Esophagus squamous epithelium (tissue), 5 donors: ENCODE measurements at regions not wholly inside any gene's neighbourhood (a gene's known extent, or its start where the extent isn't known, plus 50 kb on each side); places are given as distances from the start of the nearest gene placed in this dataset.

ENCODE experiments used
- DNase-seq: peaks from one replicate; lab custom pipeline; 2025; lab: John Stamatoyannopoulos, UW
- H3K27ac ChIP-seq, 4 donors: fragments of 200-600 bp; sonication (generic); one replicate each; pipeline ENCODE4 v1.5.1; 2016 to 2019; ENCODE audit warnings: mild to moderate bottlenecking in 1 of 4
- H3K27me3 ChIP-seq, 4 donors: fragments of 200-600 bp; sonication (generic); 1 replicate in 3 of 4; 2 replicates in 1 of 4; pipeline versions ENCODE4 v1.5.1 to v1.6.0; 2017 to 2021; ENCODE audit warnings: antibody characterized with exemption in 1 of 4
- H3K36me3 ChIP-seq, 3 donors: fragments of 200-600 bp; sonication (generic); one replicate each; pipeline ENCODE4 v1.5.1; 2016 to 2019
- H3K4me1 ChIP-seq, 3 donors: fragments of 200-600 bp; sonication (generic); one replicate each; pipeline ENCODE4 v1.5.1; 2017 to 2019
- H3K4me3 ChIP-seq, 4 donors: fragments of 200-600 bp; sonication (generic); 1 replicate in 3 of 4; 2 replicates in 1 of 4; pipeline ENCODE4 v1.5.1; 2016 to 2019; ENCODE audit warnings: mild to moderate bottlenecking in 2 of 4, moderate library complexity in 1 of 4
- H3K9me3 ChIP-seq, 3 donors: fragments of 200-600 bp; sonication (generic); one replicate each; pipeline ENCODE4 v1.5.1; 2016 to 2019
- POLR2A ChIP-seq, 4 donors: fragments of 450-650 bp; IDR thresholded peaks; one replicate each; pipeline ENCODE4 v1.6.1; 2017; ENCODE audit warnings: antibody characterized with exemption in 4 of 4, mild to moderate bottlenecking in 4 of 4, moderate library complexity in 3 of 4
- WGBS, 2 donors: methylation state at CpG; one replicate each; pipeline ENCODE4 v1.1.5; 2018; 5-methylcytosine and 5-hydroxymethylcytosine counted together
- intact Hi-C: fragments of 100-400 bp; cut with DNase I; formaldehyde crosslinking; loops from one replicate; pipeline ENCODE4 v1.15.0; 2022
- TF ChIP-seq, protein P1 (sequence below), 6 experiments: fragments of 450-650 bp in 4 of 6; fragments of 200-600 bp in 2 of 6; sonication (generic) in 2 of 6; IDR thresholded peaks; one replicate each; pipeline ENCODE4 v1.5.1; 2016 to 2019; ENCODE audit warnings: antibody characterized with exemption in 6 of 6, mild to moderate bottlenecking in 4 of 6, moderate library complexity in 4 of 6
- donor health status: DM: yes; HTN: yes; CAD: no.

DNA sequence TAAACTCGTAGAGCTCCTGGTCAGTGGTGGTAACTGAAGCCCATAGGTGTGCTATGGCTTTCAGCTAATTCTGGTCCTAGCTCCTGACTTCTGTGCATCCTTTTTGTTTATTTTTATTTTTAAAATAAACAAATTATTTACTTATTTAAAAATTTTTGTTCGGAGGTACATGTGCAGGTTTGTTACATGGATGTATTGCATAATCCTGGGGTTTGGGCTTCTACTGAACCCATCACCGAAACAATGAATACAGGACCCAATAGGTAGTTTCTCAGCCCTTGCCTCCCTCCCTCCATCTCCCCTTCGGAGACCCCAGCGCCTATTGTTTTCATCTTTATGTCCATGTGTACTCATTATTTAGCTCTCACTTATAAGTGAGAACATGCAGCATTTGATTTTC, 143.8 kb downstream of the URB2 start:
- peaks cover 0 to 13% (median 0%) of the 10 kb centered on the region in 4 donors for H3K27me3 ChIP-seq
- intact Hi-C loops: no loop called here
- no peaks in the 10 kb centered on the region for H3K36me3 ChIP-seq
- H3K4me1 ChIP-seq: no peaks in the 10 kb centered on the region
- 84 to 86% methylated on average over 5 of the region's 5 CpGs for WGBS, 2 donors
- no peaks in the 10 kb centered on the region for H3K9me3 ChIP-seq
- TF ChIP-seq POLR2A (IDR thresholded peaks at IDR 0.05): no peak
- TF ChIP-seq, protein P1, sequence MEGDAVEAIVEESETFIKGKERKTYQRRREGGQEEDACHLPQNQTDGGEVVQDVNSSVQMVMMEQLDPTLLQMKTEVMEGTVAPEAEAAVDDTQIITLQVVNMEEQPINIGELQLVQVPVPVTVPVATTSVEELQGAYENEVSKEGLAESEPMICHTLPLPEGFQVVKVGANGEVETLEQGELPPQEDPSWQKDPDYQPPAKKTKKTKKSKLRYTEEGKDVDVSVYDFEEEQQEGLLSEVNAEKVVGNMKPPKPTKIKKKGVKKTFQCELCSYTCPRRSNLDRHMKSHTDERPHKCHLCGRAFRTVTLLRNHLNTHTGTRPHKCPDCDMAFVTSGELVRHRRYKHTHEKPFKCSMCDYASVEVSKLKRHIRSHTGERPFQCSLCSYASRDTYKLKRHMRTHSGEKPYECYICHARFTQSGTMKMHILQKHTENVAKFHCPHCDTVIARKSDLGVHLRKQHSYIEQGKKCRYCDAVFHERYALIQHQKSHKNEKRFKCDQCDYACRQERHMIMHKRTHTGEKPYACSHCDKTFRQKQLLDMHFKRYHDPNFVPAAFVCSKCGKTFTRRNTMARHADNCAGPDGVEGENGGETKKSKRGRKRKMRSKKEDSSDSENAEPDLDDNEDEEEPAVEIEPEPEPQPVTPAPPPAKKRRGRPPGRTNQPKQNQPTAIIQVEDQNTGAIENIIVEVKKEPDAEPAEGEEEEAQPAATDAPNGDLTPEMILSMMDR (IDR thresholded peaks at IDR 0.05): no peak
- DNase-seq: no peak
- no peak overlapping the region for H3K27ac ChIP-seq
- H3K4me3 ChIP-seq: no peak overlapping the region

DNA sequence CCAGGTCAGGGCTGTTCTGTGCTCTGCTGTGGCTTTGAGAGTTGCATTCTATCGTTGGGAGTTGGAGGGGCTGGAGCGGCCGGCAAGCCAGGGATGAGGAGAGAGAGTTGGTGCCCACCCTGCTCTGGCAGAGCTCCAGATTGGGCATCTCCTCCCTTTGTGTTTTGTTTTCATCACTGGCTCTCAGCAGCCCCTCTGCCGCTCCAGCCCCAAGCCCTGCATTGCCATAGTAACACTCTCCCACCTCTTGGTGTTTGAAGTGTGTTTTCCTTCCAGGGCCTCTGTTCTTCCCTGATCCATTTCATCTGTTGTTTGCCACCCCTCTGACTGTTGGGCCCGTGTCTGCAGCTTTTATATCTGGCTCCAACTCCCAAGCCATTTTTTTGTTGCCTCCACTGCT, 152.7 kb downstream of the URB2 start:
- Histone ChIP-seq H3K4me3 (no peak overlapping the region), H3K27ac (no peak overlapping the region), H3K9me3 (no peaks in the 10 kb centered on the region), H3K4me1 (peaks cover 0 to 11% (median 0%) of the 10 kb centered on the region in 3 donors), H3K36me3 (no peaks in the 10 kb centered on the region), H3K27me3 (peaks cover 0 to 10% (median 0%) of the 10 kb centered on the region in 4 donors)
- TF ChIP-seq, protein P1 (IDR thresholded peaks at IDR 0.05): no peak
- TF ChIP-seq POLR2A (IDR thresholded peaks at IDR 0.05): no peak
- intact Hi-C loops: no loop called here
- DNase-seq: no peak
- 53 to 56% methylated on average over 5 of the region's 5 CpGs for WGBS, 2 donors

DNA sequence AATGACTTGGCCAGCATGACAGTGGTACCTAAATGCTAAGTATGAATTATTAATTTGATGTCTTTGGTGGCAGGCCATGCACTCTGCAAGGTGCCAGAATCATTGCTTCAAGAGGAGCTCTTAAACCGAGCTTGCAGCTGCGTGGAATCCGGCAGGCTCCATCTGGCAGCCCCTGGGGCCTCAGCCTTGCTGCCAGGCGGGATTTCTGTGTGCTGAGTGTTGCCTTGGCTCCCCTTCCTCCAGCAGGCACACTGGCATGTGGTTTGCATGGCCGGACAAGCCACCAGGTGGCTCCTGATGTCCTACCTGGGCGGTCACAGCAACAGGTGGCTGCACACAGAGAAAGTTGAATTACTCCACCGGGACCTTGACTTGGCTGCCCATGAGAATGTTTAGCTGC, 155.4 kb downstream of the URB2 start:
- TF ChIP-seq POLR2A (IDR thresholded peaks at IDR 0.05): no peak
- TF ChIP-seq, protein P1 (IDR thresholded peaks at IDR 0.05): peak in 4 of 6 experiments; percentile 19 to 53 (median 40)
- Histone ChIP-seq H3K9me3 (no peaks in the 10 kb centered on the region), H3K36me3 (no peaks in the 10 kb centered on the region), H3K27me3 (peaks cover 0 to 6% (median 0%) of the 10 kb centered on the region in 4 donors), H3K4me3 (no peak overlapping the region), H3K27ac (no peak overlapping the region), H3K4me1 (peaks cover 0 to 11% (median 0%) of the 10 kb centered on the region in 3 donors)
- intact Hi-C loops: no loop called here
- 33 to 53% methylated on average over 2 to 4 of the region's 7 CpGs for WGBS, 2 donors
- DNase-seq: no peak

DNA sequence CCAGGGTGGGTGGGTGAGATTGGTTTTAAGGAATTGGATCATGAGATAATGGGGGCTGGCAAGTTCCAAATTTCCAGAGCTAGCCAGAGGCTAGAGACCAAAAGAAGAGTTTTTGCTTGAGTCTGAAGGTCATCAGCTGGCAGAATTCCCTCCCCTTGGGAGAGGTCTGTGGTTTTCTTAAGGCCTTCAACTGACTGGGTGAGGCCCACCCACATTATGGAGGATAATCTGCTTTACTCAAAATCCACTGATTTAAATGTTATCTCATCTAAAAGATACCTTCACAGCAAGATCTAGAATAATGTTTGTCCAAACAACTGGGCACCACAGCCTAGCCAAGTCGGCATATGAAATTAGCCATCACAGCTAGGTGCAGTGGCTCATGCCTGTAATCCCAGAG, 156.4 kb downstream of the URB2 start:
- WGBS, 2 donors: 78 to 92% methylated on average over 1 of the region's 1 CpG
- no peaks in the 10 kb centered on the region for H3K36me3 ChIP-seq

DNA sequence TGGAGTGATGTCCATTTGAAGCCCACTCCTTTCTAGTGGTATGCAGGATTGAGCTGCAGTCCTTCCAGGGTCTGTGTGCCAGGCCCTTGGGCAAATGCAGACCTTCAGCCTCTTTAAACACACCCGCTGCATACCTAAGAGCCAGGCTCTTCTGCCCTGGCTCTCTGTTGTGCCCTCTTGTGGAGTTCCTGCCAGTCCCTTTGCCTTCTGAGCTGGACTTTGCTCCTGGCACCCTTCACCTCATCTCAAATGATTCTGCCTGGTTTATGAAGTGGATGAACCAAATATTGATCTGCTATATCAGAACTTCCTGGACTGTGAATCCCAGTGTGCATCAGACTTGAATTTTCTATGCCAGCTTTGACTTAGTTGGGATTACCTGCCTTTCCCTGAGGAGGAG, 158.8 kb downstream of the URB2 start:
- 90 to 100% methylated on average over 1 of the region's 1 CpG for WGBS, 2 donors
- Histone ChIP-seq H3K9me3 (no peaks in the 10 kb centered on the region), H3K27me3 (no peaks in the 10 kb centered on the region), H3K36me3 (no peaks in the 10 kb centered on the region), H3K27ac (no peak overlapping the region), H3K4me1 (peaks cover 0 to 13% (median 0%) of the 10 kb centered on the region in 3 donors), H3K4me3 (no peak overlapping the region)
- no peak for TF ChIP-seq POLR2A (IDR thresholded peaks at IDR 0.05)
- TF ChIP-seq, protein P1 (IDR thresholded peaks at IDR 0.05): no peak
- intact Hi-C loops: no loop called here
- DNase-seq: no peak

More for the DNA sequence above, 156.4 kb downstream of the URB2 start:
- Histone ChIP-seq H3K4me3 (no peak overlapping the region), H3K27me3 (peaks cover 0 to 3% (median 0%) of the 10 kb centered on the region in 4 donors), H3K9me3 (no peaks in the 10 kb centered on the region), H3K4me1 (peaks cover 0 to 11% (median 0%) of the 10 kb centered on the region in 3 donors), H3K27ac (no peak overlapping the region)
- TF ChIP-seq, protein P1 (IDR thresholded peaks at IDR 0.05): no peak
- no peak for TF ChIP-seq POLR2A (IDR thresholded peaks at IDR 0.05)
- intact Hi-C loops: no loop called here
- DNase-seq: no peak
